ENCODE measurements at regions not wholly inside any gene's neighbourhood (a gene's known extent, or its start where the extent isn't known, plus 50 kb on each side); places are given as distances from the start of the nearest gene placed in this dataset.
A peak's percentile ranks its signal among the peaks of the same experiment; 100 is the strongest.

DNA sequence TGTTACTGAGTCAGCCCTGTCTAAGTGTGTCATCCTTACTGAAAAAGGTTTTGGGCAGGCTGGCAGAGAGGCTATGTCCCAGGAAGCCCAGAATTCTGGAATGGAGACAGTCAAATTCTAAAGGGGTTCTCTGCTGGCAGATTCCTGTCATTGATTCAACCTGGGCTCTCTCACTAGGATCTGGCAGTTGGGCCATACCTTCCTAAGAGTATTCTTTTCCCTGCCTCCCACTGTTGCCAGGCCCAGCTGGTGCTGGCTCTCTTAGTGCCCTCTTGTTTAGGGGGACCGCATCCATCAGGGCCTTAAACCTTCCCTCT, 85.0 kb upstream of the EGLN3 start:
- TF ChIP-seq POLR2A (IDR thresholded peaks at IDR 0.05): peak in 1 of 2 donors; percentile 2
- TF ChIP-seq, protein P1, sequence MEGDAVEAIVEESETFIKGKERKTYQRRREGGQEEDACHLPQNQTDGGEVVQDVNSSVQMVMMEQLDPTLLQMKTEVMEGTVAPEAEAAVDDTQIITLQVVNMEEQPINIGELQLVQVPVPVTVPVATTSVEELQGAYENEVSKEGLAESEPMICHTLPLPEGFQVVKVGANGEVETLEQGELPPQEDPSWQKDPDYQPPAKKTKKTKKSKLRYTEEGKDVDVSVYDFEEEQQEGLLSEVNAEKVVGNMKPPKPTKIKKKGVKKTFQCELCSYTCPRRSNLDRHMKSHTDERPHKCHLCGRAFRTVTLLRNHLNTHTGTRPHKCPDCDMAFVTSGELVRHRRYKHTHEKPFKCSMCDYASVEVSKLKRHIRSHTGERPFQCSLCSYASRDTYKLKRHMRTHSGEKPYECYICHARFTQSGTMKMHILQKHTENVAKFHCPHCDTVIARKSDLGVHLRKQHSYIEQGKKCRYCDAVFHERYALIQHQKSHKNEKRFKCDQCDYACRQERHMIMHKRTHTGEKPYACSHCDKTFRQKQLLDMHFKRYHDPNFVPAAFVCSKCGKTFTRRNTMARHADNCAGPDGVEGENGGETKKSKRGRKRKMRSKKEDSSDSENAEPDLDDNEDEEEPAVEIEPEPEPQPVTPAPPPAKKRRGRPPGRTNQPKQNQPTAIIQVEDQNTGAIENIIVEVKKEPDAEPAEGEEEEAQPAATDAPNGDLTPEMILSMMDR (IDR thresholded peaks at IDR 0.05): no peak

Measured in heart left ventricle (tissue), 13 donors.